ENCODE measurements at regions not wholly inside any gene's neighbourhood (a gene's known extent, or its start where the extent isn't known, plus 50 kb on each side); places are given as distances from the start of the nearest gene placed in this dataset.

DNA sequence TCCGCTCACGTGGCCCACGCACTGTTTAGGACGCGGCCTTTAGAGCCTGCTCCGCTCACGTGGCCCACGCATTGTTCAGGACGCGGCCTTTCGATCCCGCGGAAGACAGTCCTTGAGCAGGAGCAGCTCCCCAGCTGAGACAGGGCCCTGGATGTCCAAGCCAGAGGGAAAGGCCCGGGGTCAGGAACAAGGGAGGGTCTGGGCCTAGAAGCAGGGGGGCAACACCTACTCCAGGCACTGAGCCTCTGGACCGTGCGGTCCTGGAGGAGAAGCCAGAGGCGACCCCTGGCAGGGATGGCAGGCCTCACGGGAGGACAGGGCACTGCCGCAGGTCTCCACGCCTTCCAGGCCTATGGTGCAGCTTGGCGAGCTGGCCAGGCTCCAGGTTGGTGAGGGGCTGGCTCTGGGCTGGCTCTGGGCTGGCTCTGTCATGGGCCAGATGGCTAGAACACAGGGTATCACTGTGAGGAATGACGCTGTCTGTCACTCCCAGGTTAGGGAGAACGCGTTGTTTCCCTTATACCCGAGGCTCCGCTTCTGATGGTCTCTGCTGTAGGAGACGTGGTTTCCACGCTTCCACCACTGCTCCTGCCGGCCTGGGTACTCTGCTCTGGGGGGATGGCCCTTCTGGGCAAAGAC is 341.7 kb downstream of the TMEM121 start:
- no peaks in the 10 kb centered on the region for H3K9me3 ChIP-seq
- in situ Hi-C loops (cut with MboI; ENCODE audit: low pct_ligation_motif_present in 1 of 4, low pct_unique_long_range_greater_than_20kb in 1 of 4, low sequenced_read_pairs in 3 of 4) (no loop called here), intact Hi-C loops (cut with DNase I; ENCODE audit: low total_unique reads) (no loop called here)
- H3K27ac ChIP-seq, result no peak overlapping the region
- H3K4me3 ChIP-seq, result no peak overlapping the region
- DNase-seq, result no peak
- no peaks in the 10 kb centered on the region for H3K4me1 ChIP-seq
- H3K36me3 ChIP-seq, result no peaks in the 10 kb centered on the region
- TF ChIP-seq EP300 (IDR thresholded peaks at IDR 0.05; ENCODE audit: low read depth) (no peak), POLR2A (IDR thresholded peaks at IDR 0.05) (no peak), POLR2AphosphoS5 (IDR thresholded peaks at IDR 0.05) (no peak)
- TF ChIP-seq, protein P1, sequence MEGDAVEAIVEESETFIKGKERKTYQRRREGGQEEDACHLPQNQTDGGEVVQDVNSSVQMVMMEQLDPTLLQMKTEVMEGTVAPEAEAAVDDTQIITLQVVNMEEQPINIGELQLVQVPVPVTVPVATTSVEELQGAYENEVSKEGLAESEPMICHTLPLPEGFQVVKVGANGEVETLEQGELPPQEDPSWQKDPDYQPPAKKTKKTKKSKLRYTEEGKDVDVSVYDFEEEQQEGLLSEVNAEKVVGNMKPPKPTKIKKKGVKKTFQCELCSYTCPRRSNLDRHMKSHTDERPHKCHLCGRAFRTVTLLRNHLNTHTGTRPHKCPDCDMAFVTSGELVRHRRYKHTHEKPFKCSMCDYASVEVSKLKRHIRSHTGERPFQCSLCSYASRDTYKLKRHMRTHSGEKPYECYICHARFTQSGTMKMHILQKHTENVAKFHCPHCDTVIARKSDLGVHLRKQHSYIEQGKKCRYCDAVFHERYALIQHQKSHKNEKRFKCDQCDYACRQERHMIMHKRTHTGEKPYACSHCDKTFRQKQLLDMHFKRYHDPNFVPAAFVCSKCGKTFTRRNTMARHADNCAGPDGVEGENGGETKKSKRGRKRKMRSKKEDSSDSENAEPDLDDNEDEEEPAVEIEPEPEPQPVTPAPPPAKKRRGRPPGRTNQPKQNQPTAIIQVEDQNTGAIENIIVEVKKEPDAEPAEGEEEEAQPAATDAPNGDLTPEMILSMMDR (IDR thresholded peaks at IDR 0.05), result no peak
- no peaks in the 10 kb centered on the region for H3K27me3 ChIP-seq
- WGBS, 2 donors (ENCODE audit: low coverage in 1 of 2), result 91% methylated on average over 28 of the region's 29 CpGs; no CpG with 5 or more reads in 1 of the 2 donors

DNA sequence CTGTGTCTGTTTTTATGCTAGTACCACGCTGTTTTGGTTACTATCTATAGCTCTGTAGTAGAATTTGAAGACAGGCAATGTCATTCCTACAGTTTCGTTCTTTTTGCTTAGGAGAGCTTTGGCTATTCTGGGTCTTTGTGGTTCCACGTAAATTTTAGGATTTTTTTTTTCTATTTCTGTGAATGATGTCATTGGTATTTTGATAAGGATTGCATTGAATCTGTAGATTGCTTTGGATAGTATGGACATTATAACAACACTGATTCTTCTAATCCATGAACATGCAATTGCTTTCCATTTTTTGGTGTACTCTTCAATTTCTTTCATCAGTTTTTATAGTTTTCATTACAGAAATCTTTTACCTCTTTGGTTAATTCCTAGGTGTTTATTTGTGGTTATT is 345.2 kb downstream of the TMEM121 start:
- no peaks in the 10 kb centered on the region for H3K27me3 ChIP-seq
- no peaks in the 10 kb centered on the region for H3K9me3 ChIP-seq
- TF ChIP-seq, protein P1 (IDR thresholded peaks at IDR 0.05), result no peak
- TF ChIP-seq POLR2A (IDR thresholded peaks at IDR 0.05), result no peak
- TF ChIP-seq EP300 (IDR thresholded peaks at IDR 0.05; ENCODE audit: low read depth), result no peak
- TF ChIP-seq POLR2AphosphoS5 (IDR thresholded peaks at IDR 0.05), result no peak
- H3K36me3 ChIP-seq, result no peaks in the 10 kb centered on the region
- no peak for DNase-seq
- WGBS, 2 donors (ENCODE audit: low coverage in 1 of 2), result 45 to 62% methylated on average over 3 of the region's 3 CpGs
- H3K4me3 ChIP-seq, result no peak overlapping the region
- H3K27ac ChIP-seq, result no peak overlapping the region
- in situ Hi-C loops (cut with MboI; ENCODE audit: low pct_ligation_motif_present in 1 of 4, low pct_unique_long_range_greater_than_20kb in 1 of 4, low sequenced_read_pairs in 3 of 4), result no loop called here
- no peaks in the 10 kb centered on the region for H3K4me1 ChIP-seq
- intact Hi-C loops (cut with DNase I; ENCODE audit: low total_unique reads), result no loop called here

DNA sequence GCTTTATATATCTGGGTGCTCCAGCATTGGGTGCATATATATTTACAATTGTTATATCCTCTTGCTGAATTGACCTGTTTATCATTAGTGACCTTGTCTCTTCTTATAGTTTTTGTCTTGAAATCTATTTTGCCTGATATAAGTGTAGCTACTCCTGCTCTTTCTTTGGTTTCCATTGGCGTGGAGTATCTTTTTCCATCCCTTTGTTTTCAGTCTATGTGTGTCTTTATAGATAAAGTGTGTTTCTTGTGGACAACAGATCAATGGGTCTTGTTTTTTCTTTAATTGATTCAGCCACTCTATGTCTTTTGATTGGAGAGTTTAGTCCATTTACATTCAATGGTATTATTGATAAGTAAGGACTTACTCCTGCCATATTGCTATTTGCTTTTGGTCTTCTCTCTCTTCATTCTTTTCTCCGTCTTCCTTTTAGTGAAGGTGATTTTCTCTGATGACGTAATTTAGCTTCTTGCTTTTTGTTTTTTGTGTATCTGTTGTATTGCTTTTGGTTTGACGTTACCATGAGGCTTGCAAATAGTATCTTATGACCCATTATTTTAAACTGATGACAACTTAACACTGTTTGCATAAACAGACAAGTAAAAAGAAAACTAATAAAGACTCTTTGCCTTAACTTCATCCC is 347.6 kb downstream of the TMEM121 start:
- no peak overlapping the region for H3K4me3 ChIP-seq
- no peaks in the 10 kb centered on the region for H3K36me3 ChIP-seq
- TF ChIP-seq, protein P1 (IDR thresholded peaks at IDR 0.05), result no peak
- TF ChIP-seq EP300 (IDR thresholded peaks at IDR 0.05; ENCODE audit: low read depth), result no peak
- no peak for TF ChIP-seq POLR2A (IDR thresholded peaks at IDR 0.05)
- no peaks in the 10 kb centered on the region for H3K9me3 ChIP-seq
- 78 to 79% methylated on average over 2 to 4 of the region's 4 CpGs for WGBS, 2 donors (ENCODE audit: low coverage in 1 of 2)
- no peak for DNase-seq
- in situ Hi-C loops (cut with MboI; ENCODE audit: low pct_ligation_motif_present in 1 of 4, low pct_unique_long_range_greater_than_20kb in 1 of 4, low sequenced_read_pairs in 3 of 4), result no loop called here
- intact Hi-C loops (cut with DNase I; ENCODE audit: low total_unique reads), result no loop called here
- no peak overlapping the region for H3K27ac ChIP-seq
- H3K4me1 ChIP-seq, result no peaks in the 10 kb centered on the region
- no peaks in the 10 kb centered on the region for H3K27me3 ChIP-seq

DNA sequence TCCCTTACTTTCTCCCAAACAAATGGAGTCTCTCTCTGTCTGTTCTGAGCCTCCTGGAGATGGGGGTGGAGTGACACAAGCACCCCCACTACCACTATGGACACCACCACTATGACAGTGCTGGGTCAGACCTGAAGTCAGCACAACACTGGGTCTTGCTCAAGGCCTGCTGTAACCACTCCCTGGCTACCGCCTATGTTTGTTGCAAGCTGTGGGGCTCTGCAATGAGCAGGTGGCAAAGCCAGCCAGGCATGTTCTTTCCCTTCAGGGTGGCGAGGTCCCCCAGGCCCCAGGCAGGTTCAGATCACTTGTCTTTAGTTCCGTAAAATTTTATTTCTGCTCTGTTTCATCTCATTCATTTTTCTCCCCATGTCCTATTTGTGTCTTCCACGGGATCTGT is 349.8 kb downstream of the TMEM121 start:
- no peaks in the 10 kb centered on the region for H3K27me3 ChIP-seq
- H3K4me3 ChIP-seq, result no peak overlapping the region
- no peaks in the 10 kb centered on the region for H3K4me1 ChIP-seq
- H3K27ac ChIP-seq, result no peak overlapping the region
- in situ Hi-C loops (cut with MboI; ENCODE audit: low pct_ligation_motif_present in 1 of 4, low pct_unique_long_range_greater_than_20kb in 1 of 4, low sequenced_read_pairs in 3 of 4), result no loop called here
- intact Hi-C loops (cut with DNase I; ENCODE audit: low total_unique reads), result no loop called here
- DNase-seq, result no peak
- H3K36me3 ChIP-seq, result no peaks in the 10 kb centered on the region
- no peaks in the 10 kb centered on the region for H3K9me3 ChIP-seq
- WGBS, 2 donors (ENCODE audit: low coverage in 1 of 2), result 56 to 72% methylated on average over 1 to 4 of the region's 4 CpGs
- TF ChIP-seq, protein P1 (IDR thresholded peaks at IDR 0.05), result no peak
- TF ChIP-seq POLR2AphosphoS5 (IDR thresholded peaks at IDR 0.05), result no peak
- no peak for TF ChIP-seq POLR2A (IDR thresholded peaks at IDR 0.05)
- TF ChIP-seq EP300 (IDR thresholded peaks at IDR 0.05; ENCODE audit: low read depth), result no peak
